Karpas-422 (cell line): ENCODE measurements at regions not wholly inside any gene's neighbourhood (a gene's known extent, or its start where the extent isn't known, plus 50 kb on each side); places are given as distances from the start of the nearest gene placed in this dataset.

Source experiments
- DNase-seq: peaks from one replicate; pipeline ENCODE4 v3.0.0-alpha.2; 2015
- H2AFZ ChIP-seq: fragments of 200-600 bp; sonication (generic); 2 replicates; pipeline ENCODE4 v1.6.1; 2014; ENCODE audit warnings: antibody characterized with exemption, low read length, mixed read lengths
- H3K27ac ChIP-seq: fragments of 200-600 bp; sonication (generic); 2 replicates; pipeline ENCODE4 v1.5.1; 2014; ENCODE audit warnings: mild to moderate bottlenecking, low read length, moderate library complexity
- H3K27me3 ChIP-seq: fragments of 200-600 bp; sonication (generic); 2 replicates; pipeline ENCODE4 v1.6.1; 2014; ENCODE audit warnings: low read length, mixed read lengths
- H3K36me3 ChIP-seq: fragments of 200-600 bp; sonication (generic); 2 replicates; pipeline ENCODE4 v1.6.1; 2014; ENCODE audit warnings: low read length, mixed read lengths; ENCODE audit not compliant: insufficient read depth
- H3K4me1 ChIP-seq: fragments of 200-600 bp; sonication (generic); 2 replicates; pipeline ENCODE4 v1.6.1; 2014; ENCODE audit warnings: mild to moderate bottlenecking, low read length, mixed read lengths
- H3K4me2 ChIP-seq: fragments of 200-600 bp; sonication (generic); 2 replicates; pipeline ENCODE4 v1.6.1; 2014; ENCODE audit warnings: low read length, low read depth, mild to moderate bottlenecking; ENCODE audit not compliant: poor library complexity, severe bottlenecking
- H3K4me3 ChIP-seq: fragments of 200-600 bp; sonication (generic); 2 replicates; pipeline ENCODE4 v1.5.1; 2014; ENCODE audit warnings: mild to moderate bottlenecking, antibody characterized with exemption, low read length, mixed read lengths
- H3K79me2 ChIP-seq: fragments of 200-600 bp; sonication (generic); 2 replicates; pipeline ENCODE4 v1.6.1; 2014; ENCODE audit warnings: mild to moderate bottlenecking, low read length, mixed read lengths
- H3K9ac ChIP-seq: fragments of 200-600 bp; sonication (generic); 2 replicates; pipeline ENCODE4 v1.6.0; 2014; ENCODE audit warnings: low read length
- H3K9me2 ChIP-seq: fragments of 200-600 bp; sonication (generic), shearing (Covaris generic); replicated peaks from 2 replicates; pipeline ENCODE4 v1.6.0; 2014; ENCODE audit warnings: mild to moderate bottlenecking, low read length, moderate library complexity; ENCODE audit not compliant: insufficient read depth
- H3K9me3 ChIP-seq: fragments of 300-700, 200-600 bp; sonication (generic); 2 replicates; pipeline ENCODE4 v1.6.1; 2014; ENCODE audit warnings: low read length, mixed read lengths
- H4K20me1 ChIP-seq: fragments of 200-600 bp; sonication (generic); 2 replicates; pipeline ENCODE4 v1.6.1; 2014; ENCODE audit warnings: mild to moderate bottlenecking, antibody characterized with exemption, low read length, low read depth; ENCODE audit not compliant: insufficient read depth

- Histone ChIP-seq H2AFZ (no peak overlapping the region), H3K27ac (no peak overlapping the region), H3K9ac (no peak overlapping the region), H4K20me1 (no peaks in the 10 kb centered on the region), H3K4me1 (no peaks in the 10 kb centered on the region), H3K27me3 (no peaks in the 10 kb centered on the region), H3K4me2 (no peak overlapping the region), H3K79me2 (no peaks in the 10 kb centered on the region), H3K4me3 (no peak overlapping the region), H3K36me3 (no peaks in the 10 kb centered on the region), H3K9me3 (no peaks in the 10 kb centered on the region), H3K9me2 (no peaks in the 10 kb centered on the region)
- DNase-seq: no peak
Measured at GRCh38 chr9:107720501-107720900, 230.9 kb upstream of the KLF4 start.

GRCh38 chr9:107717529-107718314, 228.2 kb upstream of the KLF4 start:
- no peak overlapping the region for H3K9ac ChIP-seq
- no peaks in the 10 kb centered on the region for H4K20me1 ChIP-seq
- H3K9me3 ChIP-seq: no peaks in the 10 kb centered on the region
- H3K27ac ChIP-seq: no peak overlapping the region
- H3K4me2 ChIP-seq: no peak overlapping the region
- H3K36me3 ChIP-seq: no peaks in the 10 kb centered on the region
- H3K27me3 ChIP-seq: no peaks in the 10 kb centered on the region
- H3K4me3 ChIP-seq: no peak overlapping the region
- H3K4me1 ChIP-seq: no peaks in the 10 kb centered on the region
- H3K9me2 ChIP-seq: no peaks in the 10 kb centered on the region
- DNase-seq: no peak
- H3K79me2 ChIP-seq: no peaks in the 10 kb centered on the region
- H2AFZ ChIP-seq: no peak overlapping the region

GRCh38 chr9:107715740-107716139, 226.2 kb upstream of the KLF4 start:
- Histone ChIP-seq H3K27me3 (no peaks in the 10 kb centered on the region), H4K20me1 (no peaks in the 10 kb centered on the region), H3K9ac (no peak overlapping the region), H3K27ac (no peak overlapping the region), H3K79me2 (no peaks in the 10 kb centered on the region), H3K36me3 (no peaks in the 10 kb centered on the region), H3K4me1 (no peaks in the 10 kb centered on the region), H3K9me3 (no peaks in the 10 kb centered on the region), H2AFZ (no peak overlapping the region), H3K4me2 (no peak overlapping the region), H3K9me2 (no peaks in the 10 kb centered on the region), H3K4me3 (no peak overlapping the region)
- no peak for DNase-seq

- no peak overlapping the region for H2AFZ ChIP-seq
- no peak overlapping the region for H3K4me3 ChIP-seq
- no peaks in the 10 kb centered on the region for H3K9me2 ChIP-seq
- no peaks in the 10 kb centered on the region for H3K9me3 ChIP-seq
- no peaks in the 10 kb centered on the region for H3K79me2 ChIP-seq
- no peak overlapping the region for H3K4me2 ChIP-seq
- no peak overlapping the region for H3K9ac ChIP-seq
- H3K27me3 ChIP-seq: no peaks in the 10 kb centered on the region
- no peaks in the 10 kb centered on the region for H3K36me3 ChIP-seq
- H4K20me1 ChIP-seq: no peaks in the 10 kb centered on the region
- no peak for DNase-seq
- no peaks in the 10 kb centered on the region for H3K4me1 ChIP-seq
- H3K27ac ChIP-seq: no peak overlapping the region
Measured at GRCh38 chr9:107713470-107713869, 223.9 kb upstream of the KLF4 start.

GRCh38 chr9:107712390-107712789, 222.8 kb upstream of the KLF4 start:
- H3K79me2 ChIP-seq: no peaks in the 10 kb centered on the region
- DNase-seq: no peak
- H3K4me3 ChIP-seq: no peak overlapping the region
- no peaks in the 10 kb centered on the region for H3K36me3 ChIP-seq
- H2AFZ ChIP-seq: no peak overlapping the region
- no peaks in the 10 kb centered on the region for H3K27me3 ChIP-seq
- no peak overlapping the region for H3K27ac ChIP-seq
- no peaks in the 10 kb centered on the region for H3K9me2 ChIP-seq
- no peaks in the 10 kb centered on the region for H3K4me1 ChIP-seq
- H3K9me3 ChIP-seq: no peaks in the 10 kb centered on the region
- no peak overlapping the region for H3K9ac ChIP-seq
- H4K20me1 ChIP-seq: no peaks in the 10 kb centered on the region
- H3K4me2 ChIP-seq: no peak overlapping the region

GRCh38 chr9:107711542-107711941, 222.0 kb upstream of the KLF4 start:
- Histone ChIP-seq H3K36me3 (no peaks in the 10 kb centered on the region), H2AFZ (no peak overlapping the region), H3K9me2 (no peaks in the 10 kb centered on the region), H3K4me1 (no peaks in the 10 kb centered on the region), H3K79me2 (no peaks in the 10 kb centered on the region), H4K20me1 (no peaks in the 10 kb centered on the region), H3K4me2 (no peak overlapping the region), H3K27me3 (no peaks in the 10 kb centered on the region), H3K4me3 (no peak overlapping the region), H3K9ac (no peak overlapping the region), H3K9me3 (no peaks in the 10 kb centered on the region), H3K27ac (no peak overlapping the region)
- DNase-seq: no peak

- Histone ChIP-seq H3K36me3 (no peaks in the 10 kb centered on the region), H3K27ac (no peak overlapping the region), H3K27me3 (no peaks in the 10 kb centered on the region), H3K9me2 (no peaks in the 10 kb centered on the region), H2AFZ (no peak overlapping the region), H3K4me1 (no peaks in the 10 kb centered on the region), H3K9ac (no peak overlapping the region), H3K4me3 (no peak overlapping the region), H3K9me3 (no peaks in the 10 kb centered on the region), H3K4me2 (no peak overlapping the region), H3K79me2 (no peaks in the 10 kb centered on the region), H4K20me1 (no peaks in the 10 kb centered on the region)
- no peak for DNase-seq
Measured at GRCh38 chr9:107710953-107711352, 221.4 kb upstream of the KLF4 start.

GRCh38 chr9:107710546-107710945, 221.0 kb upstream of the KLF4 start:
- H3K9me2 ChIP-seq: no peaks in the 10 kb centered on the region
- no peaks in the 10 kb centered on the region for H3K36me3 ChIP-seq
- H4K20me1 ChIP-seq: no peaks in the 10 kb centered on the region
- no peaks in the 10 kb centered on the region for H3K27me3 ChIP-seq
- no peaks in the 10 kb centered on the region for H3K4me1 ChIP-seq
- no peak overlapping the region for H2AFZ ChIP-seq
- H3K4me3 ChIP-seq: no peak overlapping the region
- no peak overlapping the region for H3K27ac ChIP-seq
- H3K4me2 ChIP-seq: no peak overlapping the region
- DNase-seq: no peak
- H3K9me3 ChIP-seq: no peaks in the 10 kb centered on the region
- H3K9ac ChIP-seq: no peak overlapping the region
- no peaks in the 10 kb centered on the region for H3K79me2 ChIP-seq
